Endometrial microvascular endothelial cells (primary cell): ENCODE measurements at regions not wholly inside any gene's neighbourhood (a gene's known extent, or its start where the extent isn't known, plus 50 kb on each side); places are given as distances from the start of the nearest gene placed in this dataset.
"Not testable (repeated sequence)": the region's sequence is repeated elsewhere in the genome, so short reads cannot be mapped to it uniquely, and the experiment has no call there.

Source experiments
- in situ Hi-C: cut with HindIII; loops from 2 replicates; pipeline ENCODE4 v1.10.0; 2017; ENCODE audit warnings: low sequenced_read_pairs, low pct_unique_long_range_greater_than_20kb; ENCODE audit errors: inconsistent ontology term

GRCh38 chr3:106850437-106850836 lies 526.8 kb upstream of the CCDC54 start:
- in situ Hi-C loops, result no loop called here

- in situ Hi-C loops, result not testable (repeated sequence)
These were observed 518.9 kb upstream of the CCDC54 start for GRCh38 chr3:106858321-106858720.

- in situ Hi-C loops, result no loop called here
These were observed 517.1 kb upstream of the CCDC54 start for GRCh38 chr3:106860182-106860581.

GRCh38 chr3:106862067-106862466 lies 515.2 kb upstream of the CCDC54 start:
- in situ Hi-C loops, result no loop called here

GRCh38 chr3:106877627-106878026 lies 499.6 kb upstream of the CCDC54 start:
- in situ Hi-C loops, result no loop called here

- in situ Hi-C loops, result no loop called here
These were observed 497.0 kb upstream of the CCDC54 start for GRCh38 chr3:106880206-106880605.

- in situ Hi-C loops, result no loop called here
These were observed 496.1 kb upstream of the CCDC54 start for GRCh38 chr3:106881186-106881585.

- in situ Hi-C loops, result no loop called here
These were observed 494.9 kb upstream of the CCDC54 start for GRCh38 chr3:106882297-106882696.

GRCh38 chr3:106906074-106906473 lies 471.2 kb upstream of the CCDC54 start:
- in situ Hi-C loops, result no loop called here

GRCh38 chr3:106908181-106908938 lies 468.9 kb upstream of the CCDC54 start:
- in situ Hi-C loops, result no loop called here

GRCh38 chr3:106913111-106913698 lies 464.0 kb upstream of the CCDC54 start:
- in situ Hi-C loops, result no loop called here

GRCh38 chr3:106913966-106914365 lies 463.3 kb upstream of the CCDC54 start:
- in situ Hi-C loops, result no loop called here

GRCh38 chr3:106920609-106921008 lies 456.6 kb upstream of the CCDC54 start:
- in situ Hi-C loops, result no loop called here

- in situ Hi-C loops, result no loop called here
These were observed 448.2 kb upstream of the CCDC54 start for GRCh38 chr3:106929081-106929480.

GRCh38 chr3:106930086-106930485 lies 447.2 kb upstream of the CCDC54 start:
- in situ Hi-C loops, result no loop called here

- in situ Hi-C loops, result no loop called here
These were observed 445.3 kb upstream of the CCDC54 start for GRCh38 chr3:106931904-106932303.

- in situ Hi-C loops, result no loop called here
These were observed 440.9 kb upstream of the CCDC54 start for GRCh38 chr3:106936337-106936736.

GRCh38 chr3:106942051-106942450 lies 435.2 kb upstream of the CCDC54 start:
- in situ Hi-C loops, result no loop called here

- in situ Hi-C loops, result no loop called here
These were observed 434.2 kb upstream of the CCDC54 start for GRCh38 chr3:106943071-106943470.

- in situ Hi-C loops, result no loop called here
These were observed 431.8 kb upstream of the CCDC54 start for GRCh38 chr3:106945435-106945834.

- in situ Hi-C loops, result no loop called here
These were observed 430.4 kb upstream of the CCDC54 start for GRCh38 chr3:106946866-106947265.
